Right atrium auricular region (tissue), 2 donors: ENCODE measurements at regions not wholly inside any gene's neighbourhood (a gene's known extent, or its start where the extent isn't known, plus 50 kb on each side); places are given as distances from the start of the nearest gene placed in this dataset.

Experiments used
- DNase-seq: peaks from one replicate; pipeline ENCODE4 v3.0.0-alpha.2; 2019; ENCODE audit warnings: low spot score
- H3K27ac ChIP-seq, 2 donors: fragments of 200-600 bp; sonication (generic); 1 replicate in 1 of 2; 2 replicates in 1 of 2; pipeline ENCODE4 v1.5.1; 2016 to 2019
- H3K27me3 ChIP-seq, 2 donors: fragments of 200-600 bp; sonication (generic); one replicate each; pipeline versions ENCODE4 v1.5.1 to v1.6.0; 2017 to 2019
- H3K36me3 ChIP-seq: fragments of 200-600 bp; sonication (generic); one replicate; pipeline ENCODE4 v1.5.1; 2016
- H3K4me1 ChIP-seq, 2 donors: fragments of 200-600 bp; sonication (generic); one replicate each; pipeline versions ENCODE4 v1.5.1 to v1.6.0; 2017 to 2019
- H3K4me3 ChIP-seq, 2 donors: fragments of 200-600 bp; sonication (generic); 1 replicate in 1 of 2; 2 replicates in 1 of 2; pipeline ENCODE4 v1.5.1; 2017 to 2019; ENCODE audit warnings: mild to moderate bottlenecking in 1 of 2, moderate library complexity in 1 of 2
- H3K9me3 ChIP-seq, 2 donors: fragments of 200-600 bp; sonication (generic); one replicate each; pipeline ENCODE4 v1.5.1; 2019
- TF ChIP-seq, protein P1 (sequence below), 2 donors: fragments of 200-600 bp; sonication (generic); IDR thresholded peaks; one replicate each; pipeline ENCODE4 v1.5.1; 2019; ENCODE audit warnings: antibody characterized with exemption in 2 of 2

DNA sequence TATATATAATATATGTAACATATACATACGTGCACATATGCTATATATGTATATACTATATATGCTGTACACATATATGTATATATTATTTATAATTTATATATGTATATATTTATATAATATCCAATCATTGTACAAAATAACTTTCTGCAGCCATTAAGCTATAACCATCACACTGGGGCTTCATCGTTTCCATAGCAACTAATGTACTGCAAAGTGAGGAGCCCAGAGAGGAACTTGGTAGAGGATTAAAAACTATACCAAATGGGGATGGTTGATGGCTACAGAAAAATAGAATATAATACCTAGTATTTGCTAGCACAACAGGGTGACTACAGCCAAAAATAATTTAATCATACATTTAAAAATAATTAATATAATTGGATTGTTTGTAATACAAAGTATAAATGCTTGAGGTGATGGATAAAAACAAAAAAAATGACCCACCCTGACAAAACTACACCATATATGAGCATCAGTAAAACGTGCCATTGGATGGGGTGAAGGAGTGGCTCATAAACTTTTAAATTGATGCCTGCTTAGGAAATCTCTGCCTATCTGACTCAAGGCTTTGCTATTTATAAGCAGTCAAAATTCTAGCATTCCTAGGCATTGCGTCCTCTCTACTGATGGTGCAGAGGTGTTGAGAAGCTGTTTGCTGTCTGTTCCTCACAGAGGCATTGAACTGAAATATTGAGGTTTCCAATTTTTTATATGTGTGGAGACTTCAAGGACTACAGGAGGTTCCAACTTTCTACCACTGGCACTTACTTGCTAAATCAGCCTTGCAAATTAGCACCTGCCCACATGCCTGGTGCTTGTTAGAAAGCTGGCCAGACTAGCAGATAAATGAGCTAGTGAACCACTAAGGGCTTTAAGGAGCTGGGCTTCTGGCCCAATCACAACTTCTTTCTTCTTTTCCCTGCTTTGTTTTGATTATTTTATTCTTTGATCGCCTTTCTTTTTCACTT is 190.1 kb downstream of the SCP2D1 start:
- Histone ChIP-seq H3K4me3 (no peak overlapping the region), H3K36me3 (no peaks in the 10 kb centered on the region), H3K27me3 (no peaks in the 10 kb centered on the region), H3K4me1 (no peaks in the 10 kb centered on the region), H3K9me3 (no peaks in the 10 kb centered on the region), H3K27ac (no peak overlapping the region)
- TF ChIP-seq, protein P1, sequence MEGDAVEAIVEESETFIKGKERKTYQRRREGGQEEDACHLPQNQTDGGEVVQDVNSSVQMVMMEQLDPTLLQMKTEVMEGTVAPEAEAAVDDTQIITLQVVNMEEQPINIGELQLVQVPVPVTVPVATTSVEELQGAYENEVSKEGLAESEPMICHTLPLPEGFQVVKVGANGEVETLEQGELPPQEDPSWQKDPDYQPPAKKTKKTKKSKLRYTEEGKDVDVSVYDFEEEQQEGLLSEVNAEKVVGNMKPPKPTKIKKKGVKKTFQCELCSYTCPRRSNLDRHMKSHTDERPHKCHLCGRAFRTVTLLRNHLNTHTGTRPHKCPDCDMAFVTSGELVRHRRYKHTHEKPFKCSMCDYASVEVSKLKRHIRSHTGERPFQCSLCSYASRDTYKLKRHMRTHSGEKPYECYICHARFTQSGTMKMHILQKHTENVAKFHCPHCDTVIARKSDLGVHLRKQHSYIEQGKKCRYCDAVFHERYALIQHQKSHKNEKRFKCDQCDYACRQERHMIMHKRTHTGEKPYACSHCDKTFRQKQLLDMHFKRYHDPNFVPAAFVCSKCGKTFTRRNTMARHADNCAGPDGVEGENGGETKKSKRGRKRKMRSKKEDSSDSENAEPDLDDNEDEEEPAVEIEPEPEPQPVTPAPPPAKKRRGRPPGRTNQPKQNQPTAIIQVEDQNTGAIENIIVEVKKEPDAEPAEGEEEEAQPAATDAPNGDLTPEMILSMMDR (IDR thresholded peaks at IDR 0.05), result no peak
- DNase-seq, result no peak

DNA sequence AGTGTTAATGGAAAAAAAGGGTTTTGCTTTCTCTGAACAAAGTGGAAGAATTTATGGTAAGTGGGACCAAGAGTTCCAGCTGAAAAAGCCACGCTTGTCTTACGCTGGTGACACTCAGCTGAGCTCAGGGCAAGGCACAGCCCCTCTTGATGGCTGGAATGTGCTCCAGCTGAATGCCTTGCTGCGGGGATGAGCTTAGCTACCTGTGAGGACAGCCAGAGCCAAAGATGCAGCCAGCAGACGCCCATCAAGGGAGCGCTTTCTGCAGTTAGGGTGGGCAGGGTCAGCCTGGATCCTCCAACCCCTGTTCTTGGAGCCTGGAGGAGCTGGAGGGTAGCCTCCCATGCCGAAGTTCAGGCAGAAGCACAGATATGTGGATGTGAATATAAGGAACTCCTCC is 191.4 kb downstream of the SCP2D1 start:
- H3K4me3 ChIP-seq, result no peak overlapping the region
- no peaks in the 10 kb centered on the region for H3K9me3 ChIP-seq
- H3K4me1 ChIP-seq, result no peaks in the 10 kb centered on the region
- TF ChIP-seq, protein P1 (IDR thresholded peaks at IDR 0.05), result no peak
- no peaks in the 10 kb centered on the region for H3K27me3 ChIP-seq
- no peak overlapping the region for H3K27ac ChIP-seq
- no peaks in the 10 kb centered on the region for H3K36me3 ChIP-seq
- DNase-seq, result no peak

DNA sequence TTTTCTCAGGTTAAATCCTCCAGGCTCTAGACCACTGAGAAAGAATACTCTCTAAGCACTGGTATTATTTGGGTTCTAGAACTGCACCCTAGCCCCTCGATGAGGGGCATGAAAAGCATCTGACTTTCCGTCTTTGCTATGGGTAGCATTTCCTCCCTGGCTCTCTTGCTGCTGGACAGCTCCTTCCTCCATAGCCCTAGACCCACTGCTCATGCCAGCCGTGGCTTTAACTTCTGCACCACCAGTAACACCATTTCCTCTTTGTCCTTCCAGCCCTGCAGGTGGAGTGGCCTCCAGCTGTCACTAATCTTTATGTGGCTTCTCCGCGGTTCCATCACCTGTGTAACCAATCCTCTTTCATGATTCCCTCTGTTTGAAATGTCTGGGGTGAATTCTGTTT is 194.9 kb downstream of the SCP2D1 start:
- no peak overlapping the region for H3K4me3 ChIP-seq
- DNase-seq, result no peak
- peaks cover 0 to 6% of the 10 kb centered on the region in 2 donors for H3K4me1 ChIP-seq
- H3K27ac ChIP-seq, result no peak overlapping the region
- TF ChIP-seq, protein P1 (IDR thresholded peaks at IDR 0.05), result no peak
- H3K36me3 ChIP-seq, result no peaks in the 10 kb centered on the region
- H3K9me3 ChIP-seq, result no peaks in the 10 kb centered on the region
- no peaks in the 10 kb centered on the region for H3K27me3 ChIP-seq

- TF ChIP-seq, protein P1 (IDR thresholded peaks at IDR 0.05), result no peak
Measured at GRCh38 chr20:19009081-19009688, 195.6 kb downstream of the SCP2D1 start.

DNA sequence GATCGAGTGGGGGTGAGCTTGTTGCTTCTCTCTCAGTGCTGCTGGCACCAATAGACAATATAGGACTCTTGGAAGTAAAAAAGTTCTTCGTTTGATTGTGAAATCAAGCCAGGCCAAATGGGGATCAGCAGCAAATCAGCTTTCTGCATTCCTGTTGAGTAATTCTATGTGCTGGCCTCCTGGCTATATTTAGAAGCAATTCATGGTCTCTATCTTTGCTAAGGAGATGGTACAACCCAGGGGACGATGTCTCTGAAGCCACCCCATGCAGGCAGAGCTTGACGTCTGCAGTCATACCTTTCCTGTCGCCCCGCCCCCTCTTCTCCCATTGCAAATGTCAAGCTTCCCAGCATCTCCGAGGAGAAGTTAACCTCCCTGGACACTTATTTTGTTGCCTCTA is 199.1 kb downstream of the SCP2D1 start:
- no peaks in the 10 kb centered on the region for H3K9me3 ChIP-seq
- no peaks in the 10 kb centered on the region for H3K27me3 ChIP-seq
- peaks cover 0 to 6% of the 10 kb centered on the region in 2 donors for H3K4me1 ChIP-seq
- no peak overlapping the region for H3K27ac ChIP-seq
- no peak for DNase-seq
- TF ChIP-seq, protein P1 (IDR thresholded peaks at IDR 0.05), result no peak
- no peak overlapping the region for H3K4me3 ChIP-seq
- H3K36me3 ChIP-seq, result no peaks in the 10 kb centered on the region

More at GRCh38 chr20:19009081-19009688, 195.6 kb downstream of the SCP2D1 start:
- DNase-seq, result no peak
- no peaks in the 10 kb centered on the region for H3K27me3 ChIP-seq
- H3K4me3 ChIP-seq, result no peak overlapping the region
- no peaks in the 10 kb centered on the region for H3K36me3 ChIP-seq
- no peak overlapping the region for H3K27ac ChIP-seq
- no peaks in the 10 kb centered on the region for H3K9me3 ChIP-seq
- peaks cover 0 to 6% of the 10 kb centered on the region in 2 donors for H3K4me1 ChIP-seq
